K562 (cell line): ENCODE measurements at regions not wholly inside any gene's neighbourhood (a gene's known extent, or its start where the extent isn't known, plus 50 kb on each side); places are given as distances from the start of the nearest gene placed in this dataset.

Experiments used
- ATAC-seq: fragments of 200-7000 bp; cut with Tn5 transposase; 3 replicates; pipeline ENCODE4 v1.9.1; 2020; ENCODE audit warnings: moderate library complexity
- BruUV-seq: library from RNA; stranded (reverse); fragments of 400-500 nt; replicated peaks from 2 replicates; lab custom pipeline; 2021; lab: Mats Ljungman, UMichigan
- CTCF ChIA-PET: fragments of 300-600 bp; formaldehyde crosslinking; extraction: SDS; loops from one replicate; lab custom pipeline; 2021; ENCODE audit warnings: low intra/inter-chr PET ratio; lab: Yijun Ruan, JAX
- POLR2A ChIA-PET: fragments of 300-600, 350-650 bp; sonication (Branson Sonifier 250); formaldehyde crosslinking; extraction: SDS; loops from one replicate; lab custom pipeline; 2021; ENCODE audit warnings: antibody characterized with exemption, inconsistent platforms; lab: Yijun Ruan, JAX
- DNase-seq, 4 experiments: peaks; one replicate each; pipeline versions ENCODE4 v3.0.0 to v3.0.0-alpha.2; 2011 to 2018; ENCODE audit warnings: low spot score in 3 of 4, mixed read lengths in 3 of 4; ENCODE audit errors: extremely low read depth in 1 of 4
- FAIRE-seq: peaks from 2 replicates; lab custom pipeline; 2011; peaks lifted over from hg19 to GRCh38; lab: Jason Lieb, UNC
- H2AFZ ChIP-seq: 2 replicates; pipeline ENCODE4 v1.6.0; 2011; ENCODE audit warnings: low read depth, low read length, control low read depth, inconsistent platforms
- H3K27ac ChIP-seq: fragments of 200-600 bp; 3 replicates; pipeline ENCODE4 v1.8.0; 2011; ENCODE audit warnings: low read depth, mild to moderate bottlenecking, control low read depth, inconsistent platforms, low read length, moderate library complexity, mixed read lengths; ENCODE audit errors: extremely low read depth
- H3K27me3 ChIP-seq, 2 experiments: fragments of 300-600 bp in 1 of 2; 2 replicates in 1 of 2; 3 replicates in 1 of 2; pipeline versions ENCODE4 v1.6.0 to v1.8.0; 2011; ENCODE audit warnings: inconsistent platforms in 2 of 2, low read length in 2 of 2, mild to moderate bottlenecking in 1 of 2, mixed read lengths in 1 of 2, moderate library complexity in 1 of 2; ENCODE audit not compliant: control insufficient read depth in 2 of 2, insufficient read depth in 2 of 2
- H3K36me3 ChIP-seq: fragments of 300-600 bp; 3 replicates; pipeline ENCODE4 v1.8.0; 2011; ENCODE audit warnings: mild to moderate bottlenecking, low read length, inconsistent platforms; ENCODE audit not compliant: control insufficient read depth, insufficient read depth
- H3K4me1 ChIP-seq, 2 experiments: fragments of 200-600 bp in 1 of 2; replicated peaks in 1 of 2; 2 replicates in 1 of 2; 3 replicates in 1 of 2; pipeline versions ENCODE4 v1.5.1 to v1.8.0; 2011; ENCODE audit warnings: inconsistent platforms in 2 of 2, low read length in 2 of 2, mild to moderate bottlenecking in 1 of 2, mixed read lengths in 1 of 2, moderate library complexity in 1 of 2; ENCODE audit not compliant: control insufficient read depth in 2 of 2, insufficient read depth in 2 of 2
- H3K4me2 ChIP-seq: 2 replicates; pipeline ENCODE4 v1.6.1; 2011; ENCODE audit warnings: low read length, control low read depth, inconsistent platforms, mixed read lengths; ENCODE audit not compliant: insufficient read depth
- H3K4me3 ChIP-seq: fragments of 200-600 bp; sonication (generic), shearing (Covaris generic); 2 replicates; pipeline ENCODE4 v1.5.1; 2016; ENCODE audit warnings: control low read depth, inconsistent platforms
- H3K79me2 ChIP-seq: fragments of 200-600 bp; 3 replicates; pipeline ENCODE4 v1.8.0; 2011; ENCODE audit warnings: low read length, inconsistent platforms; ENCODE audit not compliant: control insufficient read depth, insufficient read depth
- H3K9ac ChIP-seq, 2 experiments: 2 replicates each; pipeline versions ENCODE4 v1.6.0 to v1.6.1; 2011; ENCODE audit warnings: low read depth in 2 of 2, low read length in 2 of 2, control low read depth in 1 of 2, inconsistent platforms in 1 of 2, mild to moderate bottlenecking in 1 of 2, mixed read lengths in 1 of 2; ENCODE audit not compliant: insufficient read depth in 1 of 2
- H3K9me1 ChIP-seq: one replicate; pipeline ENCODE4 v1.6.0; 2011; ENCODE audit warnings: inconsistent platforms, mild to moderate bottlenecking, low read length, moderate library complexity; ENCODE audit not compliant: control insufficient read depth, insufficient read depth
- H3K9me3 ChIP-seq: replicated peaks from 2 replicates; pipeline ENCODE4 v1.5.1; 2011; ENCODE audit warnings: low read depth, low read length, inconsistent platforms; ENCODE audit not compliant: control insufficient read depth, insufficient read depth
- H4K20me1 ChIP-seq: replicated peaks from 2 replicates; pipeline ENCODE4 v1.6.1; 2011; ENCODE audit warnings: low read length, inconsistent platforms, mixed read lengths; ENCODE audit not compliant: control insufficient read depth, insufficient read depth
- AFF4 ChIP-seq: sonication (generic); formaldehyde crosslinking; IDR thresholded peaks from 2 replicates; pipeline ENCODE4 v1.8.0; 2023; ENCODE audit warnings: mild to moderate bottlenecking, missing genetic modification reagents
- WGBS: fragments of 100-300 bp; shearing (Covaris generic); methylation state at CpG from one replicate; pipeline ENCODE4 v1.1.6; 2016; ENCODE audit warnings: low coverage, mixed read lengths; ENCODE audit not compliant: insufficient coverage; ENCODE audit errors: missing lambda C conversion rate; 5-methylcytosine and 5-hydroxymethylcytosine counted together
- in situ Hi-C: fragments of 300-500 bp; cut with MboI; formaldehyde crosslinking; loops from 4 replicates; pipeline ENCODE4 v1.15.0; 2018; ENCODE audit warnings: inconsistent platforms, mixed read lengths
- intact Hi-C: fragments of 100-400 bp; cut with micrococcal nuclease; formaldehyde crosslinking; loops from 2 replicates; pipeline ENCODE4 v1.14.2; 2022

GRCh38 chr2:42932271-42933151 lies 140.1 kb upstream of the HAAO start:
- Histone ChIP-seq H3K4me2 (no peak overlapping the region), H3K9me1 (no peaks in the 10 kb centered on the region), H3K4me3 (no peak overlapping the region), H3K27ac (no peak overlapping the region), H3K9me3 (no peaks in the 10 kb centered on the region), H3K36me3 (no peaks in the 10 kb centered on the region), H3K79me2 (no peaks in the 10 kb centered on the region), H3K9ac (peak overlapping the region in 1 of 2 experiments; percentile 59; a peak in 2 of 4 replicates), H2AFZ (peak overlapping the region; percentile 77), H3K27me3 (no peaks in the 10 kb centered on the region)
- in situ Hi-C loops, result no loop called here
- ATAC-seq, result no peak
- no TSS peak for BruUV-seq
- 62% methylated on average over 13 of the region's 13 CpGs for WGBS
- CTCF ChIA-PET, result no interaction called here
- TF ChIP-seq AFF4 (CRISPR knock-in tag), result no peak
- TF ChIP-seq, all 486 proteins: peak for 0
- FAIRE-seq (no peak), DNase-seq (no peak)
- peaks cover 44 to 68% of the 10 kb centered on the region in 2 experiments for H3K4me1 ChIP-seq
- intact Hi-C loops, result no loop called here
- POLR2A ChIA-PET, result interaction anchor here (0.6 to 0.9 kb wide), 7 partner anchors 9 to 347 kb away, joined by 3 read pairs; no protein-coding TSS in a partner anchor
- no peaks in the 10 kb centered on the region for H4K20me1 ChIP-seq
